ENCODE measurements at regions not wholly inside any gene's neighbourhood (a gene's known extent, or its start where the extent isn't known, plus 50 kb on each side); places are given as distances from the start of the nearest gene placed in this dataset.

GRCh38 chr1:219459351-219460080 lies 153.4 kb downstream of the ZC3H11B start:
- DNase-seq (ENCODE audit: low read depth, low spot score): peak; percentile 17
- in situ Hi-C loops (cut with HindIII; ENCODE audit: low pct_unique_long_range_greater_than_20kb, low sequenced_read_pairs): no loop called here

GRCh38 chr1:219446288-219446687 lies 166.6 kb downstream of the ZC3H11B start:
- in situ Hi-C loops (cut with HindIII; ENCODE audit: low pct_unique_long_range_greater_than_20kb, low sequenced_read_pairs): no loop called here
- DNase-seq (ENCODE audit: low read depth, low spot score): peak; percentile 51

GRCh38 chr1:219445864-219446263 lies 167.0 kb downstream of the ZC3H11B start:
- DNase-seq (ENCODE audit: low read depth, low spot score): no peak
- in situ Hi-C loops (cut with HindIII; ENCODE audit: low pct_unique_long_range_greater_than_20kb, low sequenced_read_pairs): no loop called here

GRCh38 chr1:219444474-219444873 lies 168.4 kb downstream of the ZC3H11B start:
- in situ Hi-C loops (cut with HindIII; ENCODE audit: low pct_unique_long_range_greater_than_20kb, low sequenced_read_pairs): no loop called here

GRCh38 chr1:219443763-219444162 lies 169.1 kb downstream of the ZC3H11B start:
- DNase-seq (ENCODE audit: low read depth, low spot score): no peak
- in situ Hi-C loops (cut with HindIII; ENCODE audit: low pct_unique_long_range_greater_than_20kb, low sequenced_read_pairs): no loop called here

More at GRCh38 chr1:219444474-219444873, 168.4 kb downstream of the ZC3H11B start:
- no peak for DNase-seq (ENCODE audit: low read depth, low spot score)

GRCh38 chr1:219442611-219443061 lies 170.3 kb downstream of the ZC3H11B start:
- peak; percentile 31 for DNase-seq (ENCODE audit: low read depth, low spot score)
- in situ Hi-C loops (cut with HindIII; ENCODE audit: low pct_unique_long_range_greater_than_20kb, low sequenced_read_pairs): no loop called here

- DNase-seq (ENCODE audit: low read depth, low spot score): no peak
- in situ Hi-C loops (cut with HindIII; ENCODE audit: low pct_unique_long_range_greater_than_20kb, low sequenced_read_pairs): no loop called here
These were observed 171.0 kb downstream of the ZC3H11B start for GRCh38 chr1:219441884-219442283.

- in situ Hi-C loops (cut with HindIII; ENCODE audit: low pct_unique_long_range_greater_than_20kb, low sequenced_read_pairs): no loop called here
These were observed 173.5 kb downstream of the ZC3H11B start for GRCh38 chr1:219439376-219439775.

GRCh38 chr1:219438386-219438785 lies 174.5 kb downstream of the ZC3H11B start:
- no peak for DNase-seq (ENCODE audit: low read depth, low spot score)
- in situ Hi-C loops (cut with HindIII; ENCODE audit: low pct_unique_long_range_greater_than_20kb, low sequenced_read_pairs): no loop called here

More at GRCh38 chr1:219439376-219439775, 173.5 kb downstream of the ZC3H11B start:
- DNase-seq (ENCODE audit: low read depth, low spot score): no peak

GRCh38 chr1:219434923-219435297 lies 178.0 kb downstream of the ZC3H11B start:
- no peak for DNase-seq (ENCODE audit: low read depth, low spot score)
- in situ Hi-C loops (cut with HindIII; ENCODE audit: low pct_unique_long_range_greater_than_20kb, low sequenced_read_pairs): no loop called here

GRCh38 chr1:219434285-219434922 lies 178.5 kb downstream of the ZC3H11B start:
- in situ Hi-C loops (cut with HindIII; ENCODE audit: low pct_unique_long_range_greater_than_20kb, low sequenced_read_pairs): no loop called here
- no peak for DNase-seq (ENCODE audit: low read depth, low spot score)

GRCh38 chr1:219433496-219434131 lies 179.3 kb downstream of the ZC3H11B start:
- no peak for DNase-seq (ENCODE audit: low read depth, low spot score)
- in situ Hi-C loops (cut with HindIII; ENCODE audit: low pct_unique_long_range_greater_than_20kb, low sequenced_read_pairs): no loop called here

- DNase-seq (ENCODE audit: low read depth, low spot score): no peak
- in situ Hi-C loops (cut with HindIII; ENCODE audit: low pct_unique_long_range_greater_than_20kb, low sequenced_read_pairs): no loop called here
These were observed 179.9 kb downstream of the ZC3H11B start for GRCh38 chr1:219433001-219433400.

- no peak for DNase-seq (ENCODE audit: low read depth, low spot score)
- in situ Hi-C loops (cut with HindIII; ENCODE audit: low pct_unique_long_range_greater_than_20kb, low sequenced_read_pairs): no loop called here
These were observed 180.7 kb downstream of the ZC3H11B start for GRCh38 chr1:219432191-219432606.

GRCh38 chr1:219430419-219430818 lies 182.5 kb downstream of the ZC3H11B start:
- DNase-seq (ENCODE audit: low read depth, low spot score): no peak
- in situ Hi-C loops (cut with HindIII; ENCODE audit: low pct_unique_long_range_greater_than_20kb, low sequenced_read_pairs): no loop called here

- in situ Hi-C loops (cut with HindIII; ENCODE audit: low pct_unique_long_range_greater_than_20kb, low sequenced_read_pairs): no loop called here
- DNase-seq (ENCODE audit: low read depth, low spot score): no peak
These were observed 184.3 kb downstream of the ZC3H11B start for GRCh38 chr1:219428651-219429050.

GRCh38 chr1:219427989-219428388 lies 184.9 kb downstream of the ZC3H11B start:
- in situ Hi-C loops (cut with HindIII; ENCODE audit: low pct_unique_long_range_greater_than_20kb, low sequenced_read_pairs): no loop called here
- no peak for DNase-seq (ENCODE audit: low read depth, low spot score)

- in situ Hi-C loops (cut with HindIII; ENCODE audit: low pct_unique_long_range_greater_than_20kb, low sequenced_read_pairs): no loop called here
These were observed 185.5 kb downstream of the ZC3H11B start for GRCh38 chr1:219427403-219427802.

More at GRCh38 chr1:219427403-219427802, 185.5 kb downstream of the ZC3H11B start:
- DNase-seq (ENCODE audit: low read depth, low spot score): no peak

Data from SK-MEL-5 (cell line).